Activated CD8-positive, alpha-beta T cell treated with anti-CD3 and anti-CD28 coated beads for 36 hours (primary cell): ENCODE measurements at regions not wholly inside any gene's neighbourhood (a gene's known extent, or its start where the extent isn't known, plus 50 kb on each side); places are given as distances from the start of the nearest gene placed in this dataset.

Experiments
- ATAC-seq: fragments of 200-7000 bp; cut with Tn5 transposase; one replicate; pipeline ENCODE4 v1.10.0; 2021; ENCODE audit warnings: mild to moderate bottlenecking, moderate library complexity
- CTCF ChIA-PET: fragments of 350-600 bp; sonication (Branson Sonifier 250); formaldehyde crosslinking; loops from one replicate; lab custom pipeline; 2021; ENCODE audit warnings: antibody characterized with exemption; lab: Charles Lee
- POLR2A ChIA-PET: fragments of 350-600 bp; sonication (Branson Sonifier 250); formaldehyde crosslinking; loops from one replicate; lab custom pipeline; 2021; ENCODE audit warnings: antibody characterized with exemption; lab: Charles Lee
- DNase-seq: peaks from one replicate; pipeline ENCODE4 v3.0.0-alpha.2; 2020
- H3K27ac Mint-ChIP-seq: one replicate; pipeline ENCODE4 v1.8.0; 2021; ENCODE audit warnings: mild to moderate bottlenecking, mixed read lengths
- H3K27me3 Mint-ChIP-seq: one replicate; pipeline ENCODE4 v1.8.0; 2021; ENCODE audit warnings: mixed read lengths
- H3K36me3 Mint-ChIP-seq: one replicate; pipeline ENCODE4 v1.8.0; 2021; ENCODE audit warnings: low read depth, mixed read lengths
- H3K4me1 Mint-ChIP-seq: one replicate; pipeline ENCODE4 v1.8.0; 2021; ENCODE audit warnings: low read depth, mixed read lengths
- H3K4me3 Mint-ChIP-seq: one replicate; pipeline ENCODE4 v1.8.0; 2021; ENCODE audit warnings: mild to moderate bottlenecking, moderate library complexity, mixed read lengths
- H3K9me3 Mint-ChIP-seq: one replicate; pipeline ENCODE4 v1.8.0; 2021; ENCODE audit warnings: mixed read lengths
- CTCF ChIP-seq: fragments of 200-600 bp; IDR thresholded peaks from one replicate; pipeline ENCODE4 v1.8.0; 2022; ENCODE audit warnings: antibody characterized with exemption, mild to moderate bottlenecking
- intact Hi-C: fragments of 100-400 bp; cut with micrococcal nuclease; formaldehyde crosslinking; loops from one replicate; pipeline ENCODE4 v1.10.0; 2022

- H3K27ac Mint-ChIP-seq, result no peak overlapping the region
- TF ChIP-seq CTCF, result no peak
- intact Hi-C loops, result no loop called here
These were observed 754.2 kb downstream of the FGF9 start for GRCh38 chr13:22425087-22425486.

GRCh38 chr13:22427066-22427465, 753.7 kb upstream of the SGCG start:
- intact Hi-C loops, result no loop called here
- ATAC-seq, result no peak
- H3K4me1 Mint-ChIP-seq, result no peaks in the 10 kb centered on the region
- no peaks in the 10 kb centered on the region for H3K9me3 Mint-ChIP-seq
- H3K27ac Mint-ChIP-seq, result no peak overlapping the region
- CTCF ChIA-PET, result no interaction called here
- POLR2A ChIA-PET, result no interaction called here
- no peak for TF ChIP-seq CTCF
- no peaks in the 10 kb centered on the region for H3K36me3 Mint-ChIP-seq
- H3K27me3 Mint-ChIP-seq, result no peaks in the 10 kb centered on the region
- DNase-seq, result no peak
- H3K4me3 Mint-ChIP-seq, result no peak overlapping the region

More at GRCh38 chr13:22425087-22425486, 754.2 kb downstream of the FGF9 start:
- ATAC-seq (no peak), DNase-seq (no peak)
- Mint-ChIP-seq H3K27me3 (no peaks in the 10 kb centered on the region), H3K4me1 (no peaks in the 10 kb centered on the region), H3K9me3 (peaks cover under 1% of the 10 kb centered on the region), H3K4me3 (no peak overlapping the region), H3K36me3 (no peaks in the 10 kb centered on the region)
- ChIA-PET CTCF (no interaction called here), POLR2A (no interaction called here)

GRCh38 chr13:22427783-22428182, 753.0 kb upstream of the SGCG start:
- Mint-ChIP-seq H3K4me1 (no peaks in the 10 kb centered on the region), H3K36me3 (no peaks in the 10 kb centered on the region), H3K27ac (no peak overlapping the region), H3K27me3 (no peaks in the 10 kb centered on the region), H3K4me3 (no peak overlapping the region), H3K9me3 (no peaks in the 10 kb centered on the region)
- ATAC-seq (no peak), DNase-seq (no peak)
- POLR2A ChIA-PET, result no interaction called here
- TF ChIP-seq CTCF, result no peak
- CTCF ChIA-PET, result no interaction called here
- intact Hi-C loops, result no loop called here

GRCh38 chr13:22428188-22428828, 752.5 kb upstream of the SGCG start:
- Mint-ChIP-seq H3K4me1 (no peaks in the 10 kb centered on the region), H3K27me3 (no peaks in the 10 kb centered on the region), H3K9me3 (no peaks in the 10 kb centered on the region), H3K4me3 (no peak overlapping the region), H3K27ac (no peak overlapping the region), H3K36me3 (no peaks in the 10 kb centered on the region)
- DNase-seq, result no peak
- ChIA-PET CTCF (no interaction called here), POLR2A (no interaction called here)
- TF ChIP-seq CTCF, result no peak
- no peak for ATAC-seq
- intact Hi-C loops, result no loop called here

- H3K36me3 Mint-ChIP-seq, result no peaks in the 10 kb centered on the region
- no peak for ATAC-seq
- H3K4me3 Mint-ChIP-seq, result no peak overlapping the region
- POLR2A ChIA-PET, result no interaction called here
- H3K27ac Mint-ChIP-seq, result no peak overlapping the region
- no peaks in the 10 kb centered on the region for H3K4me1 Mint-ChIP-seq
- intact Hi-C loops, result no loop called here
- no peak for TF ChIP-seq CTCF
- CTCF ChIA-PET, result no interaction called here
- DNase-seq, result no peak
- H3K27me3 Mint-ChIP-seq, result no peaks in the 10 kb centered on the region
- H3K9me3 Mint-ChIP-seq, result no peaks in the 10 kb centered on the region
These were observed 748.1 kb upstream of the SGCG start for GRCh38 chr13:22432690-22433089.
